Neural cell (in vitro differentiated cells): ENCODE measurements at regions not wholly inside any gene's neighbourhood (a gene's known extent, or its start where the extent isn't known, plus 50 kb on each side); places are given as distances from the start of the nearest gene placed in this dataset.

Experiments
- CTCF ChIP-seq: fragments of 450-650 bp; IDR thresholded peaks from 2 replicates; pipeline ENCODE4 v1.5.1; 2014; ENCODE audit warnings: antibody characterized with exemption, mild to moderate bottlenecking, moderate library complexity; ENCODE audit not compliant: poor library complexity, severe bottlenecking
- EP300 ChIP-seq: fragments of 450-650 bp; conservative IDR thresholded peaks from 2 replicates; pipeline ENCODE4 v1.6.1; 2014; ENCODE audit warnings: antibody characterized with exemption, mild to moderate bottlenecking, moderate library complexity; ENCODE audit not compliant: poor library complexity, severe bottlenecking
- EZH2 ChIP-seq: fragments of 200-600, 300-800 bp; shearing (Covaris generic), sonication (generic); IDR thresholded peaks from 2 replicates; pipeline ENCODE4 v1.6.1; 2014; ENCODE audit warnings: antibody characterized with exemption, low read length, borderline replicate concordance, mild to moderate bottlenecking; ENCODE audit not compliant: insufficient read depth, poor library complexity, severe bottlenecking
- MXI1 ChIP-seq: fragments of 450-650 bp; conservative IDR thresholded peaks from 2 replicates; pipeline ENCODE4 v1.6.1; 2014; ENCODE audit warnings: antibody characterized with exemption, mild to moderate bottlenecking; ENCODE audit not compliant: poor library complexity, severe bottlenecking
- POLR2AphosphoS5 ChIP-seq: IDR thresholded peaks from 2 replicates; pipeline ENCODE4 v1.6.1; 2012
- RAD21 ChIP-seq: fragments of 450-650 bp; conservative IDR thresholded peaks from 2 replicates; pipeline ENCODE4 v1.6.1; 2014; ENCODE audit warnings: antibody characterized with exemption, mild to moderate bottlenecking, moderate library complexity
- REST ChIP-seq: IDR thresholded peaks from 2 replicates; pipeline ENCODE4 v1.6.1; 2012; ENCODE audit warnings: borderline replicate concordance
- SMC3 ChIP-seq: fragments of 450-650 bp; conservative IDR thresholded peaks from 2 replicates; pipeline ENCODE4 v1.6.1; 2014; ENCODE audit warnings: antibody characterized with exemption, mild to moderate bottlenecking, moderate library complexity; ENCODE audit not compliant: poor library complexity
- TAF1 ChIP-seq: IDR thresholded peaks from 2 replicates; pipeline ENCODE4 v1.6.1; 2012; ENCODE audit warnings: low read depth

- TF ChIP-seq CTCF (no peak), REST (no peak), POLR2AphosphoS5 (no peak), EZH2 (no peak), SMC3 (no peak), EP300 (no peak), TAF1 (no peak), RAD21 (no peak), MXI1 (no peak)
Measured at GRCh38 chr14:38524636-38525509, 269.0 kb upstream of the CLEC14A start.
